GM21423 (cell line): ENCODE measurements at regions not wholly inside any gene's neighbourhood (a gene's known extent, or its start where the extent isn't known, plus 50 kb on each side); places are given as distances from the start of the nearest gene placed in this dataset.

ENCODE experiments used
- ATAC-seq: cut with Tn5 transposase; IDR thresholded peaks from one replicate; pipeline ENCODE4 v1.9.1; 2021; ENCODE audit warnings: mild to moderate bottlenecking, moderate library complexity; ENCODE audit not compliant: unreplicated experiment

- no peak for ATAC-seq
These were observed 621.0 kb downstream of the CCER1 start for GRCh38 chr12:90333939-90334338.

GRCh38 chr12:90333424-90333823, 621.6 kb downstream of the CCER1 start:
- ATAC-seq, result no peak

- ATAC-seq, result no peak
These were observed 623.2 kb downstream of the CCER1 start for GRCh38 chr12:90331821-90332220.

GRCh38 chr12:90331262-90331661, 622.6 kb upstream of the ATP2B1 start:
- no peak for ATAC-seq

GRCh38 chr12:90327793-90328743, 619.4 kb upstream of the ATP2B1 start:
- no peak for ATAC-seq

- ATAC-seq, result no peak
These were observed 614.6 kb upstream of the ATP2B1 start for GRCh38 chr12:90323217-90323616.

- ATAC-seq, result no peak
These were observed 613.4 kb upstream of the ATP2B1 start for GRCh38 chr12:90322006-90322405.

- ATAC-seq, result no peak
These were observed 612.7 kb upstream of the ATP2B1 start for GRCh38 chr12:90321369-90321768.

GRCh38 chr12:90311561-90311960, 602.9 kb upstream of the ATP2B1 start:
- ATAC-seq, result no peak

- ATAC-seq, result no peak
These were observed 596.7 kb upstream of the ATP2B1 start for GRCh38 chr12:90305379-90305778.

GRCh38 chr12:90304231-90304630, 595.6 kb upstream of the ATP2B1 start:
- ATAC-seq, result no peak

GRCh38 chr12:90303771-90304170, 595.1 kb upstream of the ATP2B1 start:
- ATAC-seq, result no peak

GRCh38 chr12:90301561-90302133, 593.0 kb upstream of the ATP2B1 start:
- no peak for ATAC-seq

GRCh38 chr12:90301095-90301494, 592.5 kb upstream of the ATP2B1 start:
- no peak for ATAC-seq

- ATAC-seq, result no peak
These were observed 591.0 kb upstream of the ATP2B1 start for GRCh38 chr12:90299666-90300065.

GRCh38 chr12:90299121-90299520, 590.5 kb upstream of the ATP2B1 start:
- ATAC-seq, result peak; percentile 91

GRCh38 chr12:90298289-90298948, 589.8 kb upstream of the ATP2B1 start:
- ATAC-seq, result no peak

GRCh38 chr12:90295858-90296257, 587.2 kb upstream of the ATP2B1 start:
- no peak for ATAC-seq

GRCh38 chr12:90292183-90292582, 583.5 kb upstream of the ATP2B1 start:
- no peak for ATAC-seq

- no peak for ATAC-seq
These were observed 582.6 kb upstream of the ATP2B1 start for GRCh38 chr12:90290980-90291975.

GRCh38 chr12:90287585-90287984, 578.9 kb upstream of the ATP2B1 start:
- ATAC-seq, result no peak
